GM06990 (cell line): ENCODE measurements at regions not wholly inside any gene's neighbourhood (a gene's known extent, or its start where the extent isn't known, plus 50 kb on each side); places are given as distances from the start of the nearest gene placed in this dataset.

Experiments used
- DNase-seq: peaks from one replicate; pipeline ENCODE4 v3.0.0-alpha.2; 2011; ENCODE audit not compliant: insufficient read length; ENCODE audit errors: extremely low read depth
- H3K27me3 ChIP-seq: replicated peaks from 2 replicates; pipeline ENCODE4 v1.6.0; 2011; ENCODE audit warnings: low read length; ENCODE audit not compliant: control insufficient read depth, insufficient read depth
- H3K36me3 ChIP-seq: 2 replicates; pipeline ENCODE4 v1.5.1; 2011; ENCODE audit warnings: low read length; ENCODE audit not compliant: control insufficient read depth, insufficient read depth
- H3K4me3 ChIP-seq: replicated peaks from 2 replicates; pipeline ENCODE4 v1.5.1; 2011; ENCODE audit warnings: low read depth, mild to moderate bottlenecking, control low read depth, low read length
- CTCF ChIP-seq: IDR thresholded peaks from 2 replicates; pipeline ENCODE4 v1.5.1; 2011; ENCODE audit warnings: low read length, control low read depth, mild to moderate bottlenecking, inconsistent platforms; ENCODE audit not compliant: insufficient read depth, poor library complexity, severe bottlenecking

GRCh38 chr2:64938607-64939285 lies 50.5 kb upstream of the SLC1A4 start:
- Histone ChIP-seq H3K4me3 (peak overlapping the region; percentile 79), H3K36me3 (no peaks in the 10 kb centered on the region), H3K27me3 (no peaks in the 10 kb centered on the region)
- TF ChIP-seq CTCF = no peak
- DNase-seq = no peak

GRCh38 chr2:64939332-64939917 lies 49.8 kb upstream of the SLC1A4 start:
- Histone ChIP-seq H3K4me3 (peak overlapping the region; percentile 79), H3K27me3 (no peaks in the 10 kb centered on the region), H3K36me3 (no peaks in the 10 kb centered on the region)
- DNase-seq = no peak
- TF ChIP-seq CTCF = no peak
